Hepatocyte (in vitro differentiated cells): ENCODE measurements at regions not wholly inside any gene's neighbourhood (a gene's known extent, or its start where the extent isn't known, plus 50 kb on each side); places are given as distances from the start of the nearest gene placed in this dataset.

ENCODE experiments used
- CTCF ChIP-seq: fragments of 200-600 bp; sonication (generic); IDR thresholded peaks from 2 replicates; pipeline ENCODE4 v1.5.1; 2016; ENCODE audit warnings: antibody characterized with exemption, mild to moderate bottlenecking; ENCODE audit not compliant: poor library complexity
- EZH2phosphoT487 ChIP-seq: fragments of 200-600 bp; sonication (generic); IDR thresholded peaks from one replicate; pipeline ENCODE4 v1.6.1; 2018; ENCODE audit warnings: antibody characterized with exemption, mild to moderate bottlenecking, low read depth, moderate library complexity; ENCODE audit not compliant: unreplicated experiment, severe bottlenecking

- TF ChIP-seq CTCF, result no peak
- no peak for TF ChIP-seq EZH2phosphoT487
These were observed 330.1 kb upstream of the MARCKS start for GRCh38 chr6:113526995-113527394.
